WTC11 (cell line): ENCODE measurements at regions not wholly inside any gene's neighbourhood (a gene's known extent, or its start where the extent isn't known, plus 50 kb on each side); places are given as distances from the start of the nearest gene placed in this dataset.

Experiments
- FOXJ3 ChIP-seq: sonication (generic); formaldehyde crosslinking; IDR thresholded peaks from 2 replicates; pipeline ENCODE4 v1.9.0; 2021; ENCODE audit warnings: missing genetic modification reagents, mild to moderate bottlenecking, borderline replicate concordance
- MXD4 ChIP-seq: fragments of 250-450 bp; sonication (Bioruptor Pico); IDR thresholded peaks from 2 replicates; pipeline ENCODE4 v1.8.0; 2021; ENCODE audit warnings: mild to moderate bottlenecking, moderate library complexity, borderline replicate concordance
- NFYB ChIP-seq: sonication (generic); formaldehyde crosslinking; conservative IDR thresholded peaks from 2 replicates; pipeline ENCODE4 v1.8.0; 2022; ENCODE audit warnings: low read depth, missing genetic modification reagents
- NR2C2 ChIP-seq: sonication (generic); formaldehyde crosslinking; IDR thresholded peaks from 2 replicates; pipeline ENCODE4 v1.8.0; 2022; ENCODE audit warnings: mild to moderate bottlenecking, missing genetic modification reagents
- TP53 ChIP-seq: sonication (generic); formaldehyde crosslinking; IDR thresholded peaks from 2 replicates; pipeline ENCODE4 v1.8.1; 2023; ENCODE audit warnings: mild to moderate bottlenecking, missing genetic modification reagents
- ZNF416 ChIP-seq: fragments of 250-450 bp; sonication (Bioruptor Pico); IDR thresholded peaks from 2 replicates; pipeline ENCODE4 v1.9.0; 2021; ENCODE audit warnings: mild to moderate bottlenecking, inconsistent platforms
- TF ChIP-seq, protein P1 (sequence below): fragments of 200-600 bp; IDR thresholded peaks from 2 replicates; pipeline ENCODE4 v1.8.0; 2022; ENCODE audit warnings: antibody characterized with exemption
- TF ChIP-seq, protein P2 (sequence below): sonication (generic); formaldehyde crosslinking; IDR thresholded peaks from 2 replicates; pipeline ENCODE4 v1.8.1; 2022; ENCODE audit warnings: mild to moderate bottlenecking, missing genetic modification reagents, moderate library complexity, borderline replicate concordance
- TF ChIP-seq, protein P3 (sequence below): sonication (generic); formaldehyde crosslinking; IDR thresholded peaks from 2 replicates; pipeline ENCODE4 v1.8.0; 2022; ENCODE audit warnings: mild to moderate bottlenecking, missing genetic modification reagents
- TF ChIP-seq, protein P4 (sequence below): sonication (generic); formaldehyde crosslinking; IDR thresholded peaks from 2 replicates; pipeline ENCODE4 v1.8.1; 2023; ENCODE audit warnings: mild to moderate bottlenecking, missing genetic modification reagents
- TF ChIP-seq, protein P5 (sequence below): sonication (generic); formaldehyde crosslinking; conservative IDR thresholded peaks from 2 replicates; pipeline ENCODE4 v1.8.1; 2023; ENCODE audit warnings: mild to moderate bottlenecking, low read depth, missing genetic modification reagents, moderate library complexity
- TF ChIP-seq, protein P6 (sequence below): sonication (generic); formaldehyde crosslinking; IDR thresholded peaks from 2 replicates; pipeline ENCODE4 v1.8.0; 2022; ENCODE audit warnings: mild to moderate bottlenecking, missing genetic modification reagents

DNA sequence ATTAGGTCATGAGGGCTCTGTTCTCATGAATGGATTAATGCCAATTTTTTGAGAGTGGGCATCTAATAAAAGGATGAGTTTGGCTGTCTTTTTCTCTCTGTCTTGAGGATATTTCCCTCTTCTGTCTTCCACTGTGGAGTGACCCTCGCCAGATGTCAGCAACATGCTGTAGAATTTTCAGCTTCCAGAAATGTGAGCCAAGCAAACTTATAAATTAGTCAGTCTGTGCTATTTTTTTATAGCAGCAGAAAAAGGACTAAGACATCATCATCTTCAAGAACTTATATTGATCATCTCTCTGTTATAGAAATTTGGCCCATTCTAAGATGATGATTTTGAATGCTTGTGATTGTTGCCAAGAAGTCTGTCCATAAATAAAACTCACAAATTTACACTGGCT lies 431.4 kb downstream of the FGF9 start:
- TF ChIP-seq, protein P1, sequence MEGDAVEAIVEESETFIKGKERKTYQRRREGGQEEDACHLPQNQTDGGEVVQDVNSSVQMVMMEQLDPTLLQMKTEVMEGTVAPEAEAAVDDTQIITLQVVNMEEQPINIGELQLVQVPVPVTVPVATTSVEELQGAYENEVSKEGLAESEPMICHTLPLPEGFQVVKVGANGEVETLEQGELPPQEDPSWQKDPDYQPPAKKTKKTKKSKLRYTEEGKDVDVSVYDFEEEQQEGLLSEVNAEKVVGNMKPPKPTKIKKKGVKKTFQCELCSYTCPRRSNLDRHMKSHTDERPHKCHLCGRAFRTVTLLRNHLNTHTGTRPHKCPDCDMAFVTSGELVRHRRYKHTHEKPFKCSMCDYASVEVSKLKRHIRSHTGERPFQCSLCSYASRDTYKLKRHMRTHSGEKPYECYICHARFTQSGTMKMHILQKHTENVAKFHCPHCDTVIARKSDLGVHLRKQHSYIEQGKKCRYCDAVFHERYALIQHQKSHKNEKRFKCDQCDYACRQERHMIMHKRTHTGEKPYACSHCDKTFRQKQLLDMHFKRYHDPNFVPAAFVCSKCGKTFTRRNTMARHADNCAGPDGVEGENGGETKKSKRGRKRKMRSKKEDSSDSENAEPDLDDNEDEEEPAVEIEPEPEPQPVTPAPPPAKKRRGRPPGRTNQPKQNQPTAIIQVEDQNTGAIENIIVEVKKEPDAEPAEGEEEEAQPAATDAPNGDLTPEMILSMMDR = no peak
- TF ChIP-seq TP53 = no peak
- TF ChIP-seq, protein P2, sequence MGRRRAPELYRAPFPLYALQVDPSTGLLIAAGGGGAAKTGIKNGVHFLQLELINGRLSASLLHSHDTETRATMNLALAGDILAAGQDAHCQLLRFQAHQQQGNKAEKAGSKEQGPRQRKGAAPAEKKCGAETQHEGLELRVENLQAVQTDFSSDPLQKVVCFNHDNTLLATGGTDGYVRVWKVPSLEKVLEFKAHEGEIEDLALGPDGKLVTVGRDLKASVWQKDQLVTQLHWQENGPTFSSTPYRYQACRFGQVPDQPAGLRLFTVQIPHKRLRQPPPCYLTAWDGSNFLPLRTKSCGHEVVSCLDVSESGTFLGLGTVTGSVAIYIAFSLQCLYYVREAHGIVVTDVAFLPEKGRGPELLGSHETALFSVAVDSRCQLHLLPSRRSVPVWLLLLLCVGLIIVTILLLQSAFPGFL (CRISPR knock-in tag) = no peak
- TF ChIP-seq NR2C2 (CRISPR knock-in tag) = no peak
- TF ChIP-seq, protein P3, sequence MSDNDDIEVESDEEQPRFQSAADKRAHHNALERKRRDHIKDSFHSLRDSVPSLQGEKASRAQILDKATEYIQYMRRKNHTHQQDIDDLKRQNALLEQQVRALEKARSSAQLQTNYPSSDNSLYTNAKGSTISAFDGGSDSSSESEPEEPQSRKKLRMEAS (CRISPR knock-in tag) = no peak
- TF ChIP-seq NFYB (CRISPR knock-in tag) = no peak
- TF ChIP-seq MXD4 (CRISPR knock-in tag) = no peak
- TF ChIP-seq, protein P4, sequence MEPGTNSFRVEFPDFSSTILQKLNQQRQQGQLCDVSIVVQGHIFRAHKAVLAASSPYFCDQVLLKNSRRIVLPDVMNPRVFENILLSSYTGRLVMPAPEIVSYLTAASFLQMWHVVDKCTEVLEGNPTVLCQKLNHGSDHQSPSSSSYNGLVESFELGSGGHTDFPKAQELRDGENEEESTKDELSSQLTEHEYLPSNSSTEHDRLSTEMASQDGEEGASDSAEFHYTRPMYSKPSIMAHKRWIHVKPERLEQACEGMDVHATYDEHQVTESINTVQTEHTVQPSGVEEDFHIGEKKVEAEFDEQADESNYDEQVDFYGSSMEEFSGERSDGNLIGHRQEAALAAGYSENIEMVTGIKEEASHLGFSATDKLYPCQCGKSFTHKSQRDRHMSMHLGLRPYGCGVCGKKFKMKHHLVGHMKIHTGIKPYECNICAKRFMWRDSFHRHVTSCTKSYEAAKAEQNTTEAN (CRISPR knock-in tag) = no peak
- no peak for TF ChIP-seq FOXJ3 (CRISPR knock-in tag)
- TF ChIP-seq, protein P5, sequence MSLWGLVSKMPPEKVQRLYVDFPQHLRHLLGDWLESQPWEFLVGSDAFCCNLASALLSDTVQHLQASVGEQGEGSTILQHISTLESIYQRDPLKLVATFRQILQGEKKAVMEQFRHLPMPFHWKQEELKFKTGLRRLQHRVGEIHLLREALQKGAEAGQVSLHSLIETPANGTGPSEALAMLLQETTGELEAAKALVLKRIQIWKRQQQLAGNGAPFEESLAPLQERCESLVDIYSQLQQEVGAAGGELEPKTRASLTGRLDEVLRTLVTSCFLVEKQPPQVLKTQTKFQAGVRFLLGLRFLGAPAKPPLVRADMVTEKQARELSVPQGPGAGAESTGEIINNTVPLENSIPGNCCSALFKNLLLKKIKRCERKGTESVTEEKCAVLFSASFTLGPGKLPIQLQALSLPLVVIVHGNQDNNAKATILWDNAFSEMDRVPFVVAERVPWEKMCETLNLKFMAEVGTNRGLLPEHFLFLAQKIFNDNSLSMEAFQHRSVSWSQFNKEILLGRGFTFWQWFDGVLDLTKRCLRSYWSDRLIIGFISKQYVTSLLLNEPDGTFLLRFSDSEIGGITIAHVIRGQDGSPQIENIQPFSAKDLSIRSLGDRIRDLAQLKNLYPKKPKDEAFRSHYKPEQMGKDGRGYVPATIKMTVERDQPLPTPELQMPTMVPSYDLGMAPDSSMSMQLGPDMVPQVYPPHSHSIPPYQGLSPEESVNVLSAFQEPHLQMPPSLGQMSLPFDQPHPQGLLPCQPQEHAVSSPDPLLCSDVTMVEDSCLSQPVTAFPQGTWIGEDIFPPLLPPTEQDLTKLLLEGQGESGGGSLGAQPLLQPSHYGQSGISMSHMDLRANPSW (CRISPR knock-in tag) = no peak
- TF ChIP-seq, protein P6, sequence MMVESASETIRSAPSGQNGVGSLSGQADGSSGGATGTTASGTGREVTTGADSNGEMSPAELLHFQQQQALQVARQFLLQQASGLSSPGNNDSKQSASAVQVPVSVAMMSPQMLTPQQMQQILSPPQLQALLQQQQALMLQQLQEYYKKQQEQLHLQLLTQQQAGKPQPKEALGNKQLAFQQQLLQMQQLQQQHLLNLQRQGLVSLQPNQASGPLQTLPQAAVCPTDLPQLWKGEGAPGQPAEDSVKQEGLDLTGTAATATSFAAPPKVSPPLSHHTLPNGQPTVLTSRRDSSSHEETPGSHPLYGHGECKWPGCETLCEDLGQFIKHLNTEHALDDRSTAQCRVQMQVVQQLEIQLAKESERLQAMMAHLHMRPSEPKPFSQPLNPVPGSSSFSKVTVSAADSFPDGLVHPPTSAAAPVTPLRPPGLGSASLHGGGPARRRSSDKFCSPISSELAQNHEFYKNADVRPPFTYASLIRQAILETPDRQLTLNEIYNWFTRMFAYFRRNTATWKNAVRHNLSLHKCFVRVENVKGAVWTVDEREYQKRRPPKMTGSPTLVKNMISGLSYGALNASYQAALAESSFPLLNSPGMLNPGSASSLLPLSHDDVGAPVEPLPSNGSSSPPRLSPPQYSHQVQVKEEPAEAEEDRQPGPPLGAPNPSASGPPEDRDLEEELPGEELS = no peak
- no peak for TF ChIP-seq ZNF416
